Caco-2 (cell line): ENCODE measurements at regions not wholly inside any gene's neighbourhood (a gene's known extent, or its start where the extent isn't known, plus 50 kb on each side); places are given as distances from the start of the nearest gene placed in this dataset.

Source experiments
- BruUV-seq: library from RNA; stranded (reverse); fragments of 400-500 nt; replicated peaks from 2 replicates; lab custom pipeline; 2021; lab: Mats Ljungman, UMichigan
- CTCF ChIA-PET: fragments of 300-600 bp; sonication (Branson Sonifier 250); formaldehyde crosslinking; loops from one replicate; lab custom pipeline; 2022; ENCODE audit warnings: antibody characterized with exemption; lab: Charles Lee
- POLR2A ChIA-PET: fragments of 300-600 bp; sonication (Branson Sonifier 250); formaldehyde crosslinking; loops from one replicate; lab custom pipeline; 2022; ENCODE audit warnings: antibody characterized with exemption; lab: Charles Lee
- DNase-seq, 2 experiments: peaks; one replicate each; pipeline versions ENCODE4 v3.0.0 to v3.0.0-alpha.2; 2020 to 2022
- H3K27me3 ChIP-seq: replicated peaks from 2 replicates; pipeline ENCODE4 v1.6.0; 2011; ENCODE audit warnings: low read length; ENCODE audit not compliant: control insufficient read depth, insufficient read depth
- H3K36me3 ChIP-seq: 2 replicates; pipeline ENCODE4 v1.5.1; 2011; ENCODE audit warnings: low read length; ENCODE audit not compliant: control insufficient read depth, insufficient read depth
- H3K4me1 ChIP-seq: fragments of 250-450 bp; sonication (Bioruptor Pico); 2 replicates; pipeline ENCODE4 v1.5.1; 2020; ENCODE audit warnings: mild to moderate bottlenecking
- H3K4me3 ChIP-seq: 2 replicates; pipeline ENCODE4 v1.5.1; 2011; ENCODE audit warnings: low read depth, mild to moderate bottlenecking, control low read depth, low read length
- H3K9me3 ChIP-seq: fragments of 250-450 bp; sonication (Bioruptor Pico); 2 replicates; pipeline ENCODE4 v1.5.1; 2020; ENCODE audit warnings: mild to moderate bottlenecking, moderate library complexity
- H3K27ac Mint-ChIP-seq: one replicate; pipeline ENCODE4 v1.8.0; 2022; ENCODE audit warnings: mixed read lengths; ENCODE audit not compliant: unreplicated experiment
- H3K27me3 Mint-ChIP-seq: one replicate; pipeline ENCODE4 v1.8.0; 2022; ENCODE audit warnings: mixed read lengths; ENCODE audit not compliant: insufficient read depth, unreplicated experiment
- H3K36me3 Mint-ChIP-seq: one replicate; pipeline ENCODE4 v1.8.0; 2022; ENCODE audit warnings: mild to moderate bottlenecking, mixed read lengths; ENCODE audit not compliant: insufficient read depth, unreplicated experiment
- H3K4me1 Mint-ChIP-seq: one replicate; pipeline ENCODE4 v1.8.0; 2022; ENCODE audit warnings: low read depth, mixed read lengths; ENCODE audit not compliant: unreplicated experiment
- H3K4me3 Mint-ChIP-seq: one replicate; pipeline ENCODE4 v1.8.0; 2022; ENCODE audit warnings: mild to moderate bottlenecking, moderate library complexity, mixed read lengths; ENCODE audit not compliant: unreplicated experiment
- H3K9me3 Mint-ChIP-seq: one replicate; pipeline ENCODE4 v1.8.0; 2022; ENCODE audit warnings: mixed read lengths; ENCODE audit not compliant: unreplicated experiment
- CTCF ChIP-seq, 2 experiments: fragments of 200-600 bp in 1 of 2; IDR thresholded peaks; 1 replicate in 1 of 2; 2 replicates in 1 of 2; pipeline versions ENCODE4 v1.5.1 to v1.8.0; 2011 to 2022; ENCODE audit warnings: antibody characterized with exemption in 1 of 2, control low read depth in 1 of 2, inconsistent platforms in 1 of 2, low read depth in 1 of 2, low read length in 1 of 2, mild to moderate bottlenecking in 1 of 2, moderate library complexity in 1 of 2; ENCODE audit not compliant: insufficient read depth in 1 of 2, severe bottlenecking in 1 of 2, unreplicated experiment in 1 of 2
- intact Hi-C: fragments of 100-400 bp; cut with micrococcal nuclease; formaldehyde crosslinking; loops from one replicate; pipeline ENCODE4 v1.10.0; 2022; ENCODE audit not compliant: unreplicated experiment

- ChIA-PET CTCF (no interaction called here), POLR2A (no interaction called here)
These were observed 69.6 kb upstream of the RTN4 start for GRCh38 chr2:55119711-55120487.

GRCh38 chr2:55118643-55119083, 68.4 kb upstream of the RTN4 start:
- ChIA-PET CTCF (interaction anchor here (0.6 kb wide), 1 partner anchor 242 kb away, joined by 3 read pairs; no protein-coding TSS in a partner anchor), POLR2A (no interaction called here)
- H3K27ac Mint-ChIP-seq = no peak overlapping the region
- H3K27me3 Mint-ChIP-seq = no peaks in the 10 kb centered on the region
- H3K4me3 Mint-ChIP-seq = no peak overlapping the region
- intact Hi-C loops = no loop called here
- no peak for TF ChIP-seq CTCF (IDR thresholded peaks at IDR 0.05; ENCODE audit: insufficient read depth in 1 of 2, low read depth in 1 of 2, low read length in 1 of 2, severe bottlenecking in 1 of 2, unreplicated experiment in 1 of 2)
- no peaks in the 10 kb centered on the region for H3K36me3 ChIP-seq
- BruUV-seq = no TSS peak
- H3K9me3 ChIP-seq = no peaks in the 10 kb centered on the region
- no peak for DNase-seq
- H3K9me3 Mint-ChIP-seq = no peaks in the 10 kb centered on the region
- peaks cover 5% of the 10 kb centered on the region for H3K36me3 Mint-ChIP-seq
- no peaks in the 10 kb centered on the region for H3K27me3 ChIP-seq
- H3K4me3 ChIP-seq = no peak overlapping the region
- H3K4me1 Mint-ChIP-seq = peaks cover 11% of the 10 kb centered on the region
- H3K4me1 ChIP-seq = peaks cover 17% of the 10 kb centered on the region

More at GRCh38 chr2:55119711-55120487, 69.6 kb upstream of the RTN4 start:
- no peak overlapping the region for H3K27ac Mint-ChIP-seq
- H3K4me3 Mint-ChIP-seq = no peak overlapping the region
- H3K36me3 Mint-ChIP-seq = peaks cover 5% of the 10 kb centered on the region
- H3K9me3 ChIP-seq = 0 out of 2 replicates have a peak, but pooled peaks cover 4% of the 10 kb centered on the region
- H3K4me1 Mint-ChIP-seq = peaks cover 11% of the 10 kb centered on the region
- peaks cover 13% of the 10 kb centered on the region for H3K4me1 ChIP-seq
- peaks cover 8% of the 10 kb centered on the region for H3K9me3 Mint-ChIP-seq
- no peaks in the 10 kb centered on the region for H3K36me3 ChIP-seq
- intact Hi-C loops = no loop called here
- DNase-seq = no peak
- no peak overlapping the region for H3K4me3 ChIP-seq
- no peaks in the 10 kb centered on the region for H3K27me3 Mint-ChIP-seq
- TF ChIP-seq CTCF (IDR thresholded peaks at IDR 0.05; ENCODE audit: insufficient read depth in 1 of 2, low read depth in 1 of 2, low read length in 1 of 2, severe bottlenecking in 1 of 2, unreplicated experiment in 1 of 2) = no peak
- BruUV-seq = no TSS peak
- H3K27me3 ChIP-seq = no peaks in the 10 kb centered on the region

- TF ChIP-seq CTCF (IDR thresholded peaks at IDR 0.05; ENCODE audit: insufficient read depth in 1 of 2, low read depth in 1 of 2, low read length in 1 of 2, severe bottlenecking in 1 of 2, unreplicated experiment in 1 of 2) = no peak
- ChIA-PET POLR2A (no interaction called here), CTCF (no interaction called here)
- no peak for DNase-seq
- Mint-ChIP-seq H3K9me3 (no peaks in the 10 kb centered on the region), H3K27ac (no peak overlapping the region), H3K4me3 (no peak overlapping the region), H3K4me1 (peaks cover 19% of the 10 kb centered on the region), H3K27me3 (no peaks in the 10 kb centered on the region), H3K36me3 (peaks cover 5% of the 10 kb centered on the region)
- Histone ChIP-seq H3K27me3 (no peaks in the 10 kb centered on the region), H3K4me1 (peaks cover 25% of the 10 kb centered on the region), H3K36me3 (no peaks in the 10 kb centered on the region), H3K4me3 (no peak overlapping the region), H3K9me3 (no peaks in the 10 kb centered on the region)
- intact Hi-C loops = no loop called here
- no TSS peak for BruUV-seq
These were observed 66.7 kb upstream of the RTN4 start for GRCh38 chr2:55116966-55117365.
